GM21529 (cell line): ENCODE measurements at regions not wholly inside any gene's neighbourhood (a gene's known extent, or its start where the extent isn't known, plus 50 kb on each side); places are given as distances from the start of the nearest gene placed in this dataset.
"Not testable (repeated sequence)": the region's sequence is repeated elsewhere in the genome, so short reads cannot be mapped to it uniquely, and the experiment has no call there.

Experiments
- ATAC-seq: cut with Tn5 transposase; IDR thresholded peaks from one replicate; pipeline ENCODE4 v1.9.1; 2021; ENCODE audit not compliant: unreplicated experiment

GRCh38 chr15:21174761-21175160 lies 265.5 kb downstream of the POTEB3 start:
- ATAC-seq = not testable (repeated sequence)

- ATAC-seq = not testable (repeated sequence)
Observed at GRCh38 chr15:21151203-21151966, 285.3 kb upstream of the POTEB2 start.

- ATAC-seq = not testable (repeated sequence)
Observed at GRCh38 chr15:21148136-21148535, 282.0 kb upstream of the POTEB2 start.

- not testable (repeated sequence) for ATAC-seq
Observed at GRCh38 chr15:21133893-21134292, 267.8 kb upstream of the POTEB2 start.

GRCh38 chr15:21112271-21113053 lies 246.3 kb upstream of the POTEB2 start:
- ATAC-seq = not testable (repeated sequence)

- not testable (repeated sequence) for ATAC-seq
Observed at GRCh38 chr15:21111861-21112260, 245.7 kb upstream of the POTEB2 start.

GRCh38 chr15:21111172-21111571 lies 245.1 kb upstream of the POTEB2 start:
- ATAC-seq = not testable (repeated sequence)

GRCh38 chr15:21110187-21110804 lies 244.2 kb upstream of the POTEB2 start:
- ATAC-seq = not testable (repeated sequence)

GRCh38 chr15:21108384-21108783 lies 242.3 kb upstream of the POTEB2 start:
- ATAC-seq = not testable (repeated sequence)

GRCh38 chr15:21107399-21108381 lies 241.6 kb upstream of the POTEB2 start:
- not testable (repeated sequence) for ATAC-seq

GRCh38 chr15:21096599-21096998 lies 230.5 kb upstream of the POTEB2 start:
- ATAC-seq = not testable (repeated sequence)

- ATAC-seq = not testable (repeated sequence)
Observed at GRCh38 chr15:21079544-21079943, 213.4 kb upstream of the POTEB2 start.

- ATAC-seq = not testable (repeated sequence)
Observed at GRCh38 chr15:21068917-21069316, 202.8 kb upstream of the POTEB2 start.

GRCh38 chr15:21063512-21063911 lies 197.4 kb upstream of the POTEB2 start:
- not testable (repeated sequence) for ATAC-seq

GRCh38 chr15:21062619-21063163 lies 196.6 kb upstream of the POTEB2 start:
- ATAC-seq = not testable (repeated sequence)

GRCh38 chr15:21051866-21052265 lies 185.8 kb upstream of the POTEB2 start:
- not testable (repeated sequence) for ATAC-seq

- not testable (repeated sequence) for ATAC-seq
Observed at GRCh38 chr15:21031703-21032102, 165.6 kb upstream of the POTEB2 start.

GRCh38 chr15:21029001-21029400 lies 162.9 kb upstream of the POTEB2 start:
- ATAC-seq = not testable (repeated sequence)

- not testable (repeated sequence) for ATAC-seq
Observed at GRCh38 chr15:21027942-21028341, 161.8 kb upstream of the POTEB2 start.

GRCh38 chr15:21026848-21027247 lies 160.7 kb upstream of the POTEB2 start:
- not testable (repeated sequence) for ATAC-seq
